ENCODE measurements at regions not wholly inside any gene's neighbourhood (a gene's known extent, or its start where the extent isn't known, plus 50 kb on each side); places are given as distances from the start of the nearest gene placed in this dataset.

GRCh38 chr4:71906096-71906495 lies 122.2 kb upstream of the GC start:
- no peak for ATAC-seq
- no peak for DNase-seq (ENCODE audit: low read depth in 1 of 2, low spot score in 1 of 2)
- Histone ChIP-seq H3K4me3 (no peak overlapping the region), H3K4me2 (no peak overlapping the region), H3K27ac (no peak overlapping the region), H3K4me1 (no peaks in the 10 kb centered on the region), H3K9me3 (no peaks in the 10 kb centered on the region)
- no peak for TF ChIP-seq BCL3 (IDR thresholded peaks at IDR 0.05)
- no peak for TF ChIP-seq NFE2L2 (conservative IDR thresholded peaks at IDR 0.05; ENCODE audit: low read length)
- TF ChIP-seq ZFP36 (IDR thresholded peaks at IDR 0.05; ENCODE audit: borderline replicate concordance, partially characterized antibody) = no peak
- no peak for TF ChIP-seq GATA3 (IDR thresholded peaks at IDR 0.05; ENCODE audit: borderline replicate concordance)
- no peak for TF ChIP-seq JUNB (IDR thresholded peaks at IDR 0.05)
- no peak for TF ChIP-seq FOSB (CRISPR knock-in tag; IDR thresholded peaks at IDR 0.05)
- no peak for TF ChIP-seq CBX8 (IDR thresholded peaks at IDR 0.05)
- TF ChIP-seq, protein P1, sequence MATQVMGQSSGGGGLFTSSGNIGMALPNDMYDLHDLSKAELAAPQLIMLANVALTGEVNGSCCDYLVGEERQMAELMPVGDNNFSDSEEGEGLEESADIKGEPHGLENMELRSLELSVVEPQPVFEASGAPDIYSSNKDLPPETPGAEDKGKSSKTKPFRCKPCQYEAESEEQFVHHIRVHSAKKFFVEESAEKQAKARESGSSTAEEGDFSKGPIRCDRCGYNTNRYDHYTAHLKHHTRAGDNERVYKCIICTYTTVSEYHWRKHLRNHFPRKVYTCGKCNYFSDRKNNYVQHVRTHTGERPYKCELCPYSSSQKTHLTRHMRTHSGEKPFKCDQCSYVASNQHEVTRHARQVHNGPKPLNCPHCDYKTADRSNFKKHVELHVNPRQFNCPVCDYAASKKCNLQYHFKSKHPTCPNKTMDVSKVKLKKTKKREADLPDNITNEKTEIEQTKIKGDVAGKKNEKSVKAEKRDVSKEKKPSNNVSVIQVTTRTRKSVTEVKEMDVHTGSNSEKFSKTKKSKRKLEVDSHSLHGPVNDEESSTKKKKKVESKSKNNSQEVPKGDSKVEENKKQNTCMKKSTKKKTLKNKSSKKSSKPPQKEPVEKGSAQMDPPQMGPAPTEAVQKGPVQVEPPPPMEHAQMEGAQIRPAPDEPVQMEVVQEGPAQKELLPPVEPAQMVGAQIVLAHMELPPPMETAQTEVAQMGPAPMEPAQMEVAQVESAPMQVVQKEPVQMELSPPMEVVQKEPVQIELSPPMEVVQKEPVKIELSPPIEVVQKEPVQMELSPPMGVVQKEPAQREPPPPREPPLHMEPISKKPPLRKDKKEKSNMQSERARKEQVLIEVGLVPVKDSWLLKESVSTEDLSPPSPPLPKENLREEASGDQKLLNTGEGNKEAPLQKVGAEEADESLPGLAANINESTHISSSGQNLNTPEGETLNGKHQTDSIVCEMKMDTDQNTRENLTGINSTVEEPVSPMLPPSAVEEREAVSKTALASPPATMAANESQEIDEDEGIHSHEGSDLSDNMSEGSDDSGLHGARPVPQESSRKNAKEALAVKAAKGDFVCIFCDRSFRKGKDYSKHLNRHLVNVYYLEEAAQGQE (IDR thresholded peaks at IDR 0.05) = no peak
- TF ChIP-seq SREBF2 (IDR thresholded peaks at IDR 0.05) = no peak
- TF ChIP-seq HEYL (CRISPR knock-in tag; IDR thresholded peaks at IDR 0.05) = no peak
- TF ChIP-seq KDM5A (IDR thresholded peaks at IDR 0.05) = no peak
- no peak for TF ChIP-seq TP53 (CRISPR knock-in tag; IDR thresholded peaks at IDR 0.05)
- TF ChIP-seq, protein P2, sequence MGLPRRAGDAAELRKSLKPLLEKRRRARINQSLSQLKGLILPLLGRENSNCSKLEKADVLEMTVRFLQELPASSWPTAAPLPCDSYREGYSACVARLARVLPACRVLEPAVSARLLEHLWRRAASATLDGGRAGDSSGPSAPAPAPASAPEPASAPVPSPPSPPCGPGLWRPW (IDR thresholded peaks at IDR 0.05) = no peak
- TF ChIP-seq RARB (CRISPR knock-in tag; IDR thresholded peaks at IDR 0.05) = no peak
- no peak for TF ChIP-seq CEBPB (IDR thresholded peaks at IDR 0.05)
- TF ChIP-seq RAD21 (conservative IDR thresholded peaks at IDR 0.05 in 1 of 2, IDR thresholded peaks at IDR 0.05 in 1 of 2) = no peak
- TF ChIP-seq TFCP2L1 (CRISPR knock-in tag; IDR thresholded peaks at IDR 0.05) = no peak
- TF ChIP-seq PBX3 (IDR thresholded peaks at IDR 0.05) = no peak
- TF ChIP-seq USF2 (IDR thresholded peaks at IDR 0.05) = no peak
- no peak for TF ChIP-seq MAZ (IDR thresholded peaks at IDR 0.05; ENCODE audit: borderline replicate concordance, low read depth, low read length)
- FAIRE-seq = no peak
- CTCF ChIA-PET = no interaction called here
- 40% methylated on average over 3 of the region's 3 CpGs for WGBS (ENCODE audit: missing lambda C conversion rate)
- POLR2A ChIA-PET = no interaction called here

DNA sequence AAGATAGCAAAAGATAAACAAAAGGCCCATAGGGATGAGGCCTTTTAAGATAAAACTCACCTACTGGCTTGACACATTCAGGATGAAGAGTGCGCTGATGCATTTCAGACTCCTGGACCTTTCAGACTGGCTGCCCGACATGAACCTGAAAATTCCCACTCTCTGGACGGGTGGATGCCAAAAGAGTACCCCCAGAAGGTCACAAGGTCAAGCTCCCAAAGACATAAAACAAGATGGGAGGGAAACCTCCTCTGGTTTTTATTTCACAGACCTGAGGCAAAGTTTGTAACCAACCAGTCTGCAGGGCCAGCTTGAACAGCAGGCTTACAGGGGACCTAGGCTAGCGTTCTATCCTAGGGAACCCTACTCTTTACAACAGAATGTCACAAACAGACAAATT lies 123.2 kb upstream of the GC start:
- CTCF ChIA-PET = no interaction called here
- ATAC-seq (no peak), FAIRE-seq (no peak), DNase-seq (ENCODE audit: low read depth in 1 of 2, low spot score in 1 of 2) (no peak)
- POLR2A ChIA-PET = no interaction called here
- Histone ChIP-seq H3K4me2 (no peak overlapping the region), H3K27ac (no peak overlapping the region), H3K4me3 (no peak overlapping the region), H3K4me1 (no peaks in the 10 kb centered on the region), H3K9me3 (no peaks in the 10 kb centered on the region)
- 38% methylated on average over 4 of the region's 4 CpGs for WGBS (ENCODE audit: missing lambda C conversion rate)
- no peak for TF ChIP-seq ZNF302 (CRISPR knock-in tag; IDR thresholded peaks at IDR 0.05)
- TF ChIP-seq RAD21 (conservative IDR thresholded peaks at IDR 0.05 in 1 of 2, IDR thresholded peaks at IDR 0.05 in 1 of 2) = no peak
- no peak for TF ChIP-seq USF2 (IDR thresholded peaks at IDR 0.05)
- TF ChIP-seq FOXS1 (CRISPR knock-in tag; IDR thresholded peaks at IDR 0.05) = no peak
- TF ChIP-seq, protein P3, sequence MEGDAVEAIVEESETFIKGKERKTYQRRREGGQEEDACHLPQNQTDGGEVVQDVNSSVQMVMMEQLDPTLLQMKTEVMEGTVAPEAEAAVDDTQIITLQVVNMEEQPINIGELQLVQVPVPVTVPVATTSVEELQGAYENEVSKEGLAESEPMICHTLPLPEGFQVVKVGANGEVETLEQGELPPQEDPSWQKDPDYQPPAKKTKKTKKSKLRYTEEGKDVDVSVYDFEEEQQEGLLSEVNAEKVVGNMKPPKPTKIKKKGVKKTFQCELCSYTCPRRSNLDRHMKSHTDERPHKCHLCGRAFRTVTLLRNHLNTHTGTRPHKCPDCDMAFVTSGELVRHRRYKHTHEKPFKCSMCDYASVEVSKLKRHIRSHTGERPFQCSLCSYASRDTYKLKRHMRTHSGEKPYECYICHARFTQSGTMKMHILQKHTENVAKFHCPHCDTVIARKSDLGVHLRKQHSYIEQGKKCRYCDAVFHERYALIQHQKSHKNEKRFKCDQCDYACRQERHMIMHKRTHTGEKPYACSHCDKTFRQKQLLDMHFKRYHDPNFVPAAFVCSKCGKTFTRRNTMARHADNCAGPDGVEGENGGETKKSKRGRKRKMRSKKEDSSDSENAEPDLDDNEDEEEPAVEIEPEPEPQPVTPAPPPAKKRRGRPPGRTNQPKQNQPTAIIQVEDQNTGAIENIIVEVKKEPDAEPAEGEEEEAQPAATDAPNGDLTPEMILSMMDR (IDR thresholded peaks at IDR 0.05) = no peak
- TF ChIP-seq HOXA7 (CRISPR knock-in tag; IDR thresholded peaks at IDR 0.05) = no peak
- no peak for TF ChIP-seq ZC3H11A (IDR thresholded peaks at IDR 0.05)
- TF ChIP-seq, protein P4, sequence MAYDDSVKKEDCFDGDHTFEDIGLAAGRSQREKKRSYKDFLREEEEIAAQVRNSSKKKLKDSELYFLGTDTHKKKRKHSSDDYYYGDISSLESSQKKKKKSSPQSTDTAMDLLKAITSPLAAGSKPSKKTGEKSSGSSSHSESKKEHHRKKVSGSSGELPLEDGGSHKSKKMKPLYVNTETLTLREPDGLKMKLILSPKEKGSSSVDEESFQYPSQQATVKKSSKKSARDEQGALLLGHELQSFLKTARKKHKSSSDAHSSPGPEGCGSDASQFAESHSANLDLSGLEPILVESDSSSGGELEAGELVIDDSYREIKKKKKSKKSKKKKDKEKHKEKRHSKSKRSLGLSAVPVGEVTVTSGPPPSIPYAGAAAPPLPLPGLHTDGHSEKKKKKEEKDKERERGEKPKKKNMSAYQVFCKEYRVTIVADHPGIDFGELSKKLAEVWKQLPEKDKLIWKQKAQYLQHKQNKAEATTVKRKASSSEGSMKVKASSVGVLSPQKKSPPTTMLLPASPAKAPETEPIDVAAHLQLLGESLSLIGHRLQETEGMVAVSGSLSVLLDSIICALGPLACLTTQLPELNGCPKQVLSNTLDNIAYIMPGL (CRISPR knock-in tag; IDR thresholded peaks at IDR 0.05; ENCODE audit: borderline replicate concordance) = no peak
- TF ChIP-seq JUNB (IDR thresholded peaks at IDR 0.05) = no peak
- TF ChIP-seq EHF (CRISPR knock-in tag; IDR thresholded peaks at IDR 0.05) = no peak
- no peak for TF ChIP-seq MYC (IDR thresholded peaks at IDR 0.05; ENCODE audit: borderline replicate concordance, low read length)
- TF ChIP-seq NFE2L2 (conservative IDR thresholded peaks at IDR 0.05; ENCODE audit: low read length) = no peak

Measured in A549 (cell line).